HG03196 (cell line): ENCODE measurements at regions not wholly inside any gene's neighbourhood (a gene's known extent, or its start where the extent isn't known, plus 50 kb on each side); places are given as distances from the start of the nearest gene placed in this dataset.
"Not testable (repeated sequence)": the region's sequence is repeated elsewhere in the genome, so short reads cannot be mapped to it uniquely, and the experiment has no call there.

Experiments
- ATAC-seq: cut with Tn5 transposase; IDR thresholded peaks from one replicate; pipeline ENCODE4 v1.9.1; 2021; ENCODE audit not compliant: unreplicated experiment

GRCh38 chr4:180966312-180966711 is 1276.9 kb upstream of the TENM3 start:
- ATAC-seq = no peak

- no peak for ATAC-seq
Observed at GRCh38 chr4:180967936-180968335, 1275.3 kb upstream of the TENM3 start.

- no peak for ATAC-seq
Observed at GRCh38 chr4:180973894-180974293, 1269.3 kb upstream of the TENM3 start.

- ATAC-seq = no peak
Observed at GRCh38 chr4:180990931-180991330, 1252.3 kb upstream of the TENM3 start.

- no peak for ATAC-seq
Observed at GRCh38 chr4:180993244-180993836, 1249.9 kb upstream of the TENM3 start.

DNA sequence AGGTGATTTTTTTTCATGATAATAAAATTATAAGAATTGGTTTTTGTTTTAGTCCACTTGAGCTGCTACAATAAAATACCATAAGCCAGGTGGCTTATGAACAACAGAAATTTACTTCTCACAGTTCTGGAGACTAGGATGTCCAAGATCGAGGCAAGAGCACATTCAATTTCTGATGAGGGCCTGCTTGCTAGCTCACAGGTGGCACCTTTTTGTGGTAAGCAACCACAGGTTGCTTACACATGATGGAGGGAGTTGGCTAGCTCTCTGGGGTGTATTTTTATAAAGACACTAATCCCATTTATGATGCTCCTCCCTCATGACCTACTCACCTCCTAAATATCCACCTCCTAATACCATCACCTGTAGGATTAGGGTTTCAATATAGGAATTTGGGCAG is 1248.5 kb upstream of the TENM3 start:
- ATAC-seq = no peak

DNA sequence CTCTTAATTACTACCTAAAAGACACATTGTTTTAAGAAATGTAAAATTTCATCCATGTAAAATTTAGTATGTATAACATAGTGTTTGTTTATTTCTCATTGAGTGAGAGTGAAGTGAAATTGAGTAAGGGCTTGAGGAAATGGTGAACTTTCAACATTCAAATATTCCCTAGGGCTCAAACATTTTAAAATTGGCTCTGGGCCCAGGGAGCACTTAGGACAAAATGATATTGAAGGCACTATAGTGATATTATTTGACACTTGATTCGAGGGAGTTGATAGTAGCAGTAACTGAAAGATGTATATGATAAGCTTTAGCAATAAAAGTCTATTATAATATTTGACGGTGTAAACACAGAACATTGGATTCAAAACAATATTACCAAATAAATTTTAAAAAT is 1244.0 kb upstream of the TENM3 start:
- ATAC-seq = no peak

DNA sequence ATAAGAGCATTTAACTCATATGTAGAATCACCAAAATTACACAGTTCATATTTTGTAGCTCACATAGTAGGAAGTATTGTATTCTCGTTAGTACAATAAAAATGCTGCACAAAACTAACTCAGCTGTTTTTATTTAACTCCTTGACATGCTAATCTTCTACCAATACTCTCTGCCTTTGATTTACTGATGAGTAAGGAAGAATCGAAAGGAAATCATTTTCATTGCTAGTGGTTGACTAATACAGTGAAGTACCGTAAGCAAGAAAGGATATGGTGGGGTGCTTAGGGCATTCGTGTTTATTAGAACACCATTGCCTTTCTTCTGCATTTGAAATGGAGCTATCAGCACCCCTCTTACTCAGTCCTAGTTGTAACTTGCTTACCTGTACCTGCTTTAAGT is 1239.1 kb upstream of the TENM3 start:
- no peak for ATAC-seq

GRCh38 chr4:181006499-181007260 is 1236.5 kb upstream of the TENM3 start:
- no peak for ATAC-seq

GRCh38 chr4:181007751-181008150 is 1235.5 kb upstream of the TENM3 start:
- ATAC-seq = no peak

GRCh38 chr4:181008164-181008563 is 1235.0 kb upstream of the TENM3 start:
- no peak for ATAC-seq

DNA sequence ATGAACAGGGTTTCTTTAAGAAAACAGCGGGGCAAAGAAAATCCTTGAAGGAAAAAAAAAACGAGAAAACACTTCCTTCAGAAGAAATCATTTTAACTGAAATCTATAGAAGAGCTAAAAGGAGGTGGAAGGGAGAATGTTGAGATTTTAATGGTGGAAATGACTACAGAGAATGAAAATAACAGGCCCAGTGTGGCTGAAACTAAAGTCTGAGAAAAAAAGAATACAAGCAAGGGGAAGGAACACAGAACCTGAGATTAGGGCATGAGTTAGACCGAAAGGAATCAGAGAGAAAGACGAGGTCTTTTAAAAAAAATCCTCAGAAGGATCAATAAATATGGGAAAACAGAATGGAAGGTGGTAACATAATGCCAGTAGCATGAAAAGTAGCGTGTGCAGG is 1230.0 kb upstream of the TENM3 start:
- no peak for ATAC-seq

- ATAC-seq = no peak
Observed at GRCh38 chr4:181017038-181017437, 1226.2 kb upstream of the TENM3 start.

GRCh38 chr4:181018472-181018871 is 1224.7 kb upstream of the TENM3 start:
- no peak for ATAC-seq

DNA sequence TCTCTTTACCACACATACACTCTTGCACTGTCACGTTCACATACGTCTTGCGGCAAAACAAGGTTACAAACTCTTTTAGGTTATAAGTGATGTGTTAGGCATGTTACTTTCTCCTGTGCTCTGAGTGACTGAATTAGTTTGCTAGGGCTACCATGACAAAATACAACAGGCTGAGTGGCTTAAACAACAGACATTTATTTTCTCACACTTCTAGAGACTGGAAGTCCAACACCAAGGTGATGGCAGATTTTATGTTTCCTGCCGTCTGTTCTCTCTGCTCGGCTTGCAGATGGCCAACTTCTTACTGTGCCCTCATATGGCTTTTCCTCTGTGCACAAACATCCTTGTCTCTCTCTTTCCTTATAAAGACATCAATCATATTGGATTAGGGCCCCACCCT is 1224.3 kb upstream of the TENM3 start:
- no peak for ATAC-seq

- ATAC-seq = no peak
Observed at GRCh38 chr4:181020456-181020855, 1222.7 kb upstream of the TENM3 start.

DNA sequence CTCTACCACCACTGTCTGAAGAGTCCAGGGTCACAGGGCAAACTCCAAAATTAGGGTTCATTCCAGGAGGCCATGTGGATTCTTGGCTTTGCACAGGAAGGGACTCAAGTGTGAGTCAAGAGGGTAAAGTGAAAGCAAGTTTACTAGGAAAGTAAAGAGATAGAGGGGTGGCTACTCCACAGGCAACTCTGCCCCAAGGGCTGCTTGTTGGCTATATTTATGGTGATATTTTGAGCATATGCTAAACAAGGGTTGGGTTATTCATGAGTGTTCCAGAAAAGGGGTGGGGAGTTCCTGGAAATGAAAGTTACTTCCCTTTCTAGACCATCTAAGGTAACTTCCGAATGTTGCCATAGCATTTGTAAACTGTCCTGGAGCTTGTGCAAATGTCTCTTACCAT is 1222.0 kb upstream of the TENM3 start:
- no peak for ATAC-seq

GRCh38 chr4:181030135-181030921 is 1212.9 kb upstream of the TENM3 start:
- not testable (repeated sequence) for ATAC-seq

- ATAC-seq = no peak
Observed at GRCh38 chr4:181030961-181031360, 1212.2 kb upstream of the TENM3 start.

- no peak for ATAC-seq
Observed at GRCh38 chr4:181043486-181043885, 1199.7 kb upstream of the TENM3 start.

DNA sequence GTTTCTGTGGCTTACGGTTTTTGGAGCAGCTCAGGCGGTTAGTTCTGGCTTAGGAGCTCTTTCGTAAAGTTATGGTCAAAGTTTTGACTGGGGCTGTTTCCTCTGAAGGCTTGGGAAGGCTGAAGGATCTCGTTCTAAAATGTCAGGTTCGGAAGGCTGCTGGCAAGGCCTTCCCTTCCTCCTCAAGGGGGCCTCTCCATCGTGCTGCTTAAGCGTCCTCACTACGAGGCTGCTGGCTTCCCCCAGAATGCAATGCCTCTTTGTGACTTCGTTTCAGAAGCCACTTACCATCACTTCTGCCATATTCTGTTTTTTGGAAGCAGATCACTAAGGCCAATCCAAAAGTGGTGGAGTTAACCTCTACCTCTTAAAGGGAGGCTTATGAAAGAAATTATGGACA is 1196.4 kb upstream of the TENM3 start:
- no peak for ATAC-seq

GRCh38 chr4:181051931-181052330 is 1191.3 kb upstream of the TENM3 start:
- ATAC-seq = no peak
